HFFc6 (cell line): ENCODE measurements at regions not wholly inside any gene's neighbourhood (a gene's known extent, or its start where the extent isn't known, plus 50 kb on each side); places are given as distances from the start of the nearest gene placed in this dataset.
"Not testable (repeated sequence)": the region's sequence is repeated elsewhere in the genome, so short reads cannot be mapped to it uniquely, and the experiment has no call there.

Experiments used
- DNase-seq: peaks from one replicate; pipeline ENCODE4 v3.0.0-alpha.2; 2018
- H3K27ac Mint-ChIP-seq: 2 replicates; pipeline ENCODE4 v1.8.0; 2020; ENCODE audit warnings: mild to moderate bottlenecking, mixed read lengths
- H3K27me3 Mint-ChIP-seq: 2 replicates; pipeline ENCODE4 v1.8.0; 2021; ENCODE audit warnings: mild to moderate bottlenecking, moderate library complexity, mixed read lengths; ENCODE audit not compliant: insufficient read depth
- H3K36me3 Mint-ChIP-seq: 2 replicates; pipeline ENCODE4 v1.8.0; 2021; ENCODE audit warnings: low read depth, mixed read lengths
- H3K4me1 Mint-ChIP-seq: 2 replicates; pipeline ENCODE4 v1.8.0; 2020; ENCODE audit warnings: low read depth, mixed read lengths
- H3K4me3 Mint-ChIP-seq: 2 replicates; pipeline ENCODE4 v1.8.0; 2020; ENCODE audit warnings: mild to moderate bottlenecking, moderate library complexity, mixed read lengths
- H3K9me3 Mint-ChIP-seq: 2 replicates; pipeline ENCODE4 v1.8.0; 2020; ENCODE audit warnings: mild to moderate bottlenecking, mixed read lengths
- CTCF ChIP-seq: fragments of 200-600 bp; sonication (generic); IDR thresholded peaks from 2 replicates; pipeline ENCODE4 v1.5.0; 2021; ENCODE audit warnings: antibody characterized with exemption, mild to moderate bottlenecking

DNA sequence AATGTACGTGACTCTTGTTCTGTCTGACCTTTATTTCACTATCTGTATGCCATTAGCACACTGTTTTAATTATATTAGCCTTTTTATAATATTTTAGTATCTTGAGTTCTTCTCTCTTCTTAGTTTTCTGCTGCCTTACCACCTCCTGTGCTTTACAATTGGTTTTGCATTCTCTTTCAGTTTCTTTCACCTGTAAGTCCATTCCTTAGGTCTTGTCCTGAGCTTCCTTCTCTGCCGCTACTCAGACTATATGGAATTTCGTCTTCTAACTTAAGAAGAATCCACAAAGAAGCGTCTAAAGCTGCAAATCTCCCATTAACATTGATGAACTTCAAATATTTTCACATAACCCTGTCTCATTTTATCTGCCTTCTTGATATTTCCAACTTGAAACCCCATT lies 642.9 kb downstream of the MAT2B start:
- no peak for TF ChIP-seq CTCF
- Mint-ChIP-seq H3K27ac (no peak overlapping the region), H3K4me3 (no peak overlapping the region)

DNA sequence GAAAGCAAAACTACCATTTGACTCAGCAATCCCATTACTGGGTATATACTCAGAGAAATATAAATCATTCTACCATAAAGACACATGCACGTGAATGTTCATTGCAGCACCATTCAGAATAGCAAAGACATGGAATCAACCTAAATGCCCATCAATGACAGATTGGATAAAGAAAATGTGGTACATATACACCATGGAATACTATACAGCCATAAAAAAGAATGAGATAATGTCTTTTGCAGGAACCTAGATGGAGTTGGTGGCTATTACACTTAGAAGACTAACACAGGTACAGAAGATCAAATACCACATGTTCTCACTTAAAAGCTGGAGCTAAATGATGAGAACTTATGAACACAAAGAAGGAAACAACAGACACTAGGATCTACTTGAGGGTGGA lies 647.1 kb downstream of the MAT2B start:
- not testable (repeated sequence) for DNase-seq, H3K36me3 Mint-ChIP-seq, H3K27ac Mint-ChIP-seq, H3K4me1 Mint-ChIP-seq, H3K27me3 Mint-ChIP-seq, H3K9me3 Mint-ChIP-seq, H3K4me3 Mint-ChIP-seq

More for the DNA sequence above, 642.9 kb downstream of the MAT2B start:
- Mint-ChIP-seq H3K9me3 (no peaks in the 10 kb centered on the region), H3K4me1 (no peaks in the 10 kb centered on the region), H3K27me3 (no peaks in the 10 kb centered on the region; the same call in 1 of the 2 replicates), H3K36me3 (no peaks in the 10 kb centered on the region)
- DNase-seq = no peak

- Mint-ChIP-seq H3K36me3 (no peaks in the 10 kb centered on the region), H3K9me3 (peaks cover 4% of the 10 kb centered on the region; the same call in 1 of the 2 replicates), H3K4me3 (no peak overlapping the region), H3K27me3 (no peaks in the 10 kb centered on the region), H3K27ac (no peak overlapping the region), H3K4me1 (no peaks in the 10 kb centered on the region)
- DNase-seq = no peak
- no peak for TF ChIP-seq CTCF
Measured at GRCh38 chr5:164153469-164154172, 648.2 kb downstream of the MAT2B start.

GRCh38 chr5:164170814-164171213 lies 665.4 kb downstream of the MAT2B start:
- no peaks in the 10 kb centered on the region for H3K36me3 Mint-ChIP-seq
- H3K27me3 Mint-ChIP-seq = no peaks in the 10 kb centered on the region
- peaks cover 7% of the 10 kb centered on the region; the same call in 1 of the 2 replicates for H3K9me3 Mint-ChIP-seq
- H3K27ac Mint-ChIP-seq = no peak overlapping the region
- no peak for DNase-seq
- no peak for TF ChIP-seq CTCF
- H3K4me1 Mint-ChIP-seq = no peaks in the 10 kb centered on the region
- H3K4me3 Mint-ChIP-seq = no peak overlapping the region

GRCh38 chr5:164175083-164175482 lies 669.7 kb downstream of the MAT2B start:
- H3K36me3 Mint-ChIP-seq = no peaks in the 10 kb centered on the region
- no peak overlapping the region for H3K4me3 Mint-ChIP-seq
- DNase-seq = no peak
- H3K27ac Mint-ChIP-seq = no peak overlapping the region
- no peaks in the 10 kb centered on the region for H3K27me3 Mint-ChIP-seq
- peaks cover 19% of the 10 kb centered on the region for H3K9me3 Mint-ChIP-seq
- no peaks in the 10 kb centered on the region for H3K4me1 Mint-ChIP-seq
- no peak for TF ChIP-seq CTCF

DNA sequence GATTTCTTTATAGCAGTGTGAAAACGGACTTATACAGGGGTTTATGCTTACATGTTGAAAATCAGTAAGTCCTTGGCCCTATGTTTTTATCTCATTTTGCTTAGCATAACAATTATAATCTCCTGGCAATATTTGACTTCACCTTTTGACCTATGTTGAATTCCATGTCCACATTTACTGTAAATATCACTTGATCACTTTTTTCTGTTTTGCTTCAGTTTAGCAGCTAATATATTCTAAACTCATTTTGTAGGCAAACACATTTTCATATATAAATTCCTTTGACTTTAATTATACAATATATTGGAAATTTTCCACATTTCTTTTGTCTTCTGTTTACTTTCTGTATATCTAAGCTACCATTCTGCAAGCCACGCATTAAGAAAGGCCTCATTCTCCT lies 674.0 kb downstream of the MAT2B start:
- Mint-ChIP-seq H3K27ac (no peak overlapping the region), H3K4me3 (no peak overlapping the region), H3K9me3 (peaks cover 16% of the 10 kb centered on the region), H3K27me3 (no peaks in the 10 kb centered on the region), H3K4me1 (no peaks in the 10 kb centered on the region), H3K36me3 (no peaks in the 10 kb centered on the region)
- DNase-seq = no peak
- TF ChIP-seq CTCF = no peak
